MM.1S (cell line): ENCODE measurements at regions not wholly inside any gene's neighbourhood (a gene's known extent, or its start where the extent isn't known, plus 50 kb on each side); places are given as distances from the start of the nearest gene placed in this dataset.

ENCODE experiments used
- DNase-seq: peaks from one replicate; pipeline ENCODE4 v3.0.0-alpha.2; 2015
- H2AFZ ChIP-seq: fragments of 300-600 bp; sonication (generic); 2 replicates; pipeline ENCODE4 v1.6.0; 2016; ENCODE audit warnings: antibody characterized with exemption, low read length
- H3F3A ChIP-seq: fragments of 300-600 bp; sonication (generic); 2 replicates; pipeline ENCODE4 v1.6.1; 2016; ENCODE audit warnings: mild to moderate bottlenecking, antibody characterized with exemption, low read length, moderate library complexity, mixed read lengths; ENCODE audit not compliant: insufficient read depth
- H3K27ac ChIP-seq: fragments of 300-600 bp; sonication (generic); 2 replicates; pipeline ENCODE4 v1.5.1; 2016; ENCODE audit warnings: mild to moderate bottlenecking, low read length
- H3K27me3 ChIP-seq: fragments of 300-600 bp; sonication (generic); replicated peaks from 2 replicates; pipeline ENCODE4 v1.6.0; 2016; ENCODE audit warnings: low read length; ENCODE audit not compliant: insufficient read depth
- H3K36me3 ChIP-seq: fragments of 300-600 bp; sonication (generic); replicated peaks from 2 replicates; pipeline ENCODE4 v1.6.1; 2016; ENCODE audit warnings: mild to moderate bottlenecking, low read length, mixed read lengths; ENCODE audit not compliant: insufficient read depth
- H3K4me1 ChIP-seq: fragments of 300-600 bp; sonication (generic); 2 replicates; pipeline ENCODE4 v1.6.1; 2016; ENCODE audit warnings: low read length, mixed read lengths
- H3K4me2 ChIP-seq: fragments of 300-600 bp; sonication (generic); 2 replicates; pipeline ENCODE4 v1.6.0; 2016; ENCODE audit warnings: low read depth, low read length
- H3K4me3 ChIP-seq: fragments of 300-600 bp; sonication (generic); 2 replicates; pipeline ENCODE4 v1.5.1; 2016; ENCODE audit warnings: low read length, mixed read lengths
- H3K79me2 ChIP-seq: fragments of 300-600 bp; sonication (generic); 2 replicates; pipeline ENCODE4 v1.6.1; 2016; ENCODE audit warnings: mixed run types, low read length, mixed read lengths
- H3K9ac ChIP-seq: fragments of 300-600 bp; sonication (generic); 2 replicates; pipeline ENCODE4 v1.6.1; 2016; ENCODE audit warnings: low read length, mixed read lengths
- H3K9me2 ChIP-seq: fragments of 300-600 bp; sonication (generic); replicated peaks from 2 replicates; pipeline ENCODE4 v1.6.1; 2016; ENCODE audit warnings: mild to moderate bottlenecking, low read length, mixed read lengths; ENCODE audit not compliant: insufficient read depth
- H3K9me3 ChIP-seq: fragments of 300-600 bp; sonication (generic); replicated peaks from 2 replicates; pipeline ENCODE4 v1.6.1; 2016; ENCODE audit warnings: mild to moderate bottlenecking, low read length, mixed read lengths; ENCODE audit not compliant: insufficient read depth
- H4K20me1 ChIP-seq: fragments of 300-600 bp; sonication (generic); 2 replicates; pipeline ENCODE4 v1.6.1; 2016; ENCODE audit warnings: mild to moderate bottlenecking, low read length, moderate library complexity, mixed read lengths; ENCODE audit not compliant: insufficient read depth
- EZH2 ChIP-seq: fragments of 300-600 bp; sonication (generic); optimal IDR thresholded peaks from 2 replicates; pipeline ENCODE3; 2017; ENCODE audit warnings: low read depth, mild to moderate bottlenecking, antibody characterized with exemption, low read length, mixed read lengths
- EZH2phosphoT487 ChIP-seq: fragments of 300-600 bp; sonication (generic); IDR thresholded peaks from 2 replicates; pipeline ENCODE4 v1.6.1; 2018; ENCODE audit warnings: antibody characterized with exemption, low read length
- TF ChIP-seq, protein P1 (sequence below): fragments of 300-600 bp; sonication (generic); IDR thresholded peaks from 2 replicates; pipeline ENCODE4 v1.5.1; 2016; ENCODE audit warnings: antibody characterized with exemption, low read length, mixed read lengths

- H3K4me2 ChIP-seq, result no peak overlapping the region
Measured at GRCh38 chr2:14843507-14844204, 211.1 kb downstream of the LRATD1 start.

GRCh38 chr2:14855751-14856150 is 223.2 kb downstream of the LRATD1 start:
- Histone ChIP-seq H3K9me2 (no peaks in the 10 kb centered on the region), H2AFZ (no peak overlapping the region), H3F3A (no peaks in the 10 kb centered on the region), H4K20me1 (no peaks in the 10 kb centered on the region), H3K36me3 (no peaks in the 10 kb centered on the region), H3K9ac (no peak overlapping the region), H3K4me2 (no peak overlapping the region), H3K9me3 (no peaks in the 10 kb centered on the region), H3K27me3 (no peaks in the 10 kb centered on the region), H3K4me1 (no peaks in the 10 kb centered on the region), H3K4me3 (no peak overlapping the region), H3K79me2 (no peaks in the 10 kb centered on the region), H3K27ac (no peak overlapping the region)
- TF ChIP-seq EZH2phosphoT487 (no peak), EZH2 (no peak)
- TF ChIP-seq, protein P1, sequence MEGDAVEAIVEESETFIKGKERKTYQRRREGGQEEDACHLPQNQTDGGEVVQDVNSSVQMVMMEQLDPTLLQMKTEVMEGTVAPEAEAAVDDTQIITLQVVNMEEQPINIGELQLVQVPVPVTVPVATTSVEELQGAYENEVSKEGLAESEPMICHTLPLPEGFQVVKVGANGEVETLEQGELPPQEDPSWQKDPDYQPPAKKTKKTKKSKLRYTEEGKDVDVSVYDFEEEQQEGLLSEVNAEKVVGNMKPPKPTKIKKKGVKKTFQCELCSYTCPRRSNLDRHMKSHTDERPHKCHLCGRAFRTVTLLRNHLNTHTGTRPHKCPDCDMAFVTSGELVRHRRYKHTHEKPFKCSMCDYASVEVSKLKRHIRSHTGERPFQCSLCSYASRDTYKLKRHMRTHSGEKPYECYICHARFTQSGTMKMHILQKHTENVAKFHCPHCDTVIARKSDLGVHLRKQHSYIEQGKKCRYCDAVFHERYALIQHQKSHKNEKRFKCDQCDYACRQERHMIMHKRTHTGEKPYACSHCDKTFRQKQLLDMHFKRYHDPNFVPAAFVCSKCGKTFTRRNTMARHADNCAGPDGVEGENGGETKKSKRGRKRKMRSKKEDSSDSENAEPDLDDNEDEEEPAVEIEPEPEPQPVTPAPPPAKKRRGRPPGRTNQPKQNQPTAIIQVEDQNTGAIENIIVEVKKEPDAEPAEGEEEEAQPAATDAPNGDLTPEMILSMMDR, result no peak
- DNase-seq, result no peak

More at GRCh38 chr2:14843507-14844204, 211.1 kb downstream of the LRATD1 start:
- Histone ChIP-seq H3K9ac (no peak overlapping the region), H3K4me3 (no peak overlapping the region), H4K20me1 (no peaks in the 10 kb centered on the region), H3K4me1 (no peaks in the 10 kb centered on the region), H3K9me2 (no peaks in the 10 kb centered on the region), H2AFZ (no peak overlapping the region), H3K36me3 (no peaks in the 10 kb centered on the region), H3K9me3 (no peaks in the 10 kb centered on the region), H3K27ac (no peak overlapping the region), H3K79me2 (no peaks in the 10 kb centered on the region), H3F3A (no peaks in the 10 kb centered on the region), H3K27me3 (no peaks in the 10 kb centered on the region)
- TF ChIP-seq EZH2 (no peak), EZH2phosphoT487 (no peak)
- TF ChIP-seq, protein P1, result no peak
- DNase-seq, result no peak

DNA sequence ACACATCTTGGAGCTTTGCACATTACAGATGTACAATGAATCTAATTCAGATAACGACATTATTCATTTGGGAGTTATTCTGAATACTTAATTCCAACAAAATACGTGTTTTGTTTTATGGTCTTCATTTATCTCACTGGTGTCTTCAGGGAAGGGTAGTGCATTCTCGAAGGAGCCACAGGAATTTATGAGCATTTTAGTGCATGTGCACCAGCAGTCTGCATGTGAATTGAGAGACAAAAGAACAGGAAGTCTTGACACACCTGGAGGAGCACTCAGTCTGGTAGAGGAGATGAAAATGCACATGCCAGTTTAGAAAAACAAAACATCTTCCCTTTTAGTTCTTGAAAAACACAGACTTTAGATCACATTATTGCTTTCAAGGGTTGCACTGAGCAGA is 228.7 kb downstream of the LRATD1 start:
- no peak overlapping the region for H3K4me2 ChIP-seq
- no peaks in the 10 kb centered on the region for H3K9me3 ChIP-seq
- no peaks in the 10 kb centered on the region for H3K79me2 ChIP-seq
- H3K9ac ChIP-seq, result no peak overlapping the region
- no peaks in the 10 kb centered on the region for H3F3A ChIP-seq
- no peak overlapping the region for H3K27ac ChIP-seq
- no peaks in the 10 kb centered on the region for H3K27me3 ChIP-seq
- H3K4me3 ChIP-seq, result no peak overlapping the region
- H2AFZ ChIP-seq, result no peak overlapping the region
- H3K9me2 ChIP-seq, result no peaks in the 10 kb centered on the region
- no peaks in the 10 kb centered on the region for H3K36me3 ChIP-seq
- H3K4me1 ChIP-seq, result no peaks in the 10 kb centered on the region
- H4K20me1 ChIP-seq, result no peaks in the 10 kb centered on the region
- peak; percentile 53 for DNase-seq
- TF ChIP-seq EZH2 (no peak), EZH2phosphoT487 (no peak)
- TF ChIP-seq, protein P1, result no peak
